ENCODE measurements at regions not wholly inside any gene's neighbourhood (a gene's known extent, or its start where the extent isn't known, plus 50 kb on each side); places are given as distances from the start of the nearest gene placed in this dataset.

DNA sequence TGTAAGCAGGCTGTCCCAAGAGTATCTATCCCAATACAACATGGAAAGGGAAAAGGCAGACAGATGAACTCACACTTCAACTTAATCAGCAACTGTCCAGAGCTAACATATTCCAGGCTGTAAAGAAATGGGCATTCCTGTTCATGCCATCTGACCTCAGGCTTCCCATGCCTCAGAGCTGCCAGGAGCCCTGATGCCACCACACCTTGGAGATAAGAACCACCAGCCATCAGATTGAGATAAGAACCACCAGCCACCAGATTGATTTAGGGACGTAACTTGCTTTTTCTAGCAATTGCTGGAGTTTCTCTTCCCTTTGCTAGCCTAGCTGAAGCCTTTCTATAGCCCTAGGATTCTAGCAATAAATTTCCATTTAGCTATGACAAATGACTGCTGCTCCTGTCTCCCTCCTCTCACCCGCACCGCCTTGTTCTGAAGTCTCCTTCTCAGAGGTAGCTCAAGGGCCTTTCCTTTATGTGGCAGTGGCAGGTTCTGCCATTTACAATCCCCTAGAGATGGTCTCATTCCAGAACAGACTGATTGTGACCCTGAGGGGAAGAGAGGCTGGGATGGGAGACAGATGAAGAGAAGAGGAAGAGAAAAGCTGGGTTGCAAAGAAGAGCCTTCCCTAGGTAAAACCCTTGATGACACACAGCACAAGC is 88.0 kb upstream of the CTTNBP2NL start:
- Histone ChIP-seq H3K9me3 (no peaks in the 10 kb centered on the region), H3K27me3 (no peaks in the 10 kb centered on the region), H3K4me1 (no peaks in the 10 kb centered on the region), H3K9ac (ENCODE audit: low read depth in 2 of 2, low read length in 2 of 2) (no peak overlapping the region), H3K27ac (no peak overlapping the region), H3K4me3 (no peak overlapping the region), H3K36me3 (no peaks in the 10 kb centered on the region)
- no peak for DNase-seq
- TF ChIP-seq, protein P1, sequence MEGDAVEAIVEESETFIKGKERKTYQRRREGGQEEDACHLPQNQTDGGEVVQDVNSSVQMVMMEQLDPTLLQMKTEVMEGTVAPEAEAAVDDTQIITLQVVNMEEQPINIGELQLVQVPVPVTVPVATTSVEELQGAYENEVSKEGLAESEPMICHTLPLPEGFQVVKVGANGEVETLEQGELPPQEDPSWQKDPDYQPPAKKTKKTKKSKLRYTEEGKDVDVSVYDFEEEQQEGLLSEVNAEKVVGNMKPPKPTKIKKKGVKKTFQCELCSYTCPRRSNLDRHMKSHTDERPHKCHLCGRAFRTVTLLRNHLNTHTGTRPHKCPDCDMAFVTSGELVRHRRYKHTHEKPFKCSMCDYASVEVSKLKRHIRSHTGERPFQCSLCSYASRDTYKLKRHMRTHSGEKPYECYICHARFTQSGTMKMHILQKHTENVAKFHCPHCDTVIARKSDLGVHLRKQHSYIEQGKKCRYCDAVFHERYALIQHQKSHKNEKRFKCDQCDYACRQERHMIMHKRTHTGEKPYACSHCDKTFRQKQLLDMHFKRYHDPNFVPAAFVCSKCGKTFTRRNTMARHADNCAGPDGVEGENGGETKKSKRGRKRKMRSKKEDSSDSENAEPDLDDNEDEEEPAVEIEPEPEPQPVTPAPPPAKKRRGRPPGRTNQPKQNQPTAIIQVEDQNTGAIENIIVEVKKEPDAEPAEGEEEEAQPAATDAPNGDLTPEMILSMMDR (IDR thresholded peaks at IDR 0.05), result no peak
- intact Hi-C loops (cut with DNase I), result no loop called here

DNA sequence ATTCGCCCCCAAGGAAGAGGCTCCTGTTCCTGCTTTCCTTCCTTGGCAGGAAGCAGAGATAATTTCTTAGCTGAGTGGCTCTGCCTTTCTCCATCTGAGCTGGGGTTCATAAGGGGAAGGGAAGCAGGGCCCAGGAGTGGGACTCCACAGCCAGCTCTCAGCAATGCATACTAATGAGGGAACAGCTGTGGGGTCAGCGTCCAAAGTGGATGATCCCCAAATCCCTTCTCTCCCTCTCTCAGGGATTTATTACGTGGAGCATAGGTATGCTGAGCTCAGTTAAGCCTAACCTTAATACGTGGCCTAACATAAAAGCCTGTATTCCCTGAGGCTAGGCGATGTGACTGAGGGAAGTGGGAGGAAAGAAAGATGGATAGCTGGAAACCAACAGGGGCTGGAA is 87.3 kb upstream of the CTTNBP2NL start:
- H3K27ac ChIP-seq, result no peak overlapping the region
- no peak overlapping the region for H3K9ac ChIP-seq (ENCODE audit: low read depth in 2 of 2, low read length in 2 of 2)
- intact Hi-C loops (cut with DNase I), result no loop called here
- H3K36me3 ChIP-seq, result no peaks in the 10 kb centered on the region
- H3K4me3 ChIP-seq, result no peak overlapping the region
- TF ChIP-seq, protein P1 (IDR thresholded peaks at IDR 0.05), result no peak
- no peaks in the 10 kb centered on the region for H3K4me1 ChIP-seq
- no peaks in the 10 kb centered on the region for H3K9me3 ChIP-seq
- no peaks in the 10 kb centered on the region for H3K27me3 ChIP-seq
- DNase-seq, result no peak

DNA sequence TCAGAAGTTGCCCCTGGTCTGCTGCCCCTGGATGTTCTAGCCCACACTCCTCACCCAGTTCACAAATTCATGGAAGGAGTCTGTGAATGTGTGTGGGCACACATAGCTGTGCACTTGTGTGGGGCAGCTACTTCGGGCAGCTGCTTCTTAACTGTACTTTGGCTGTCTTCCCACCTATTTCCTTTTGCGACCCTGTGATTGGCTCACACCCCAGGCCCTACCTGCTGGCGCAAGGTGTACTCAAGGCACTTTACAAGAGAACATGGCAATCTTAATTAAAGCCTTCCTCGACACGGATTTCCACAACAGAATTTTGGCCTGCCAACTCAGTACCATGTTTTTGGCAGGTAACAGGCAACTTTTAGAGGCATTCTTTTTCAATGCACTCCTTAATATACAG is 86.5 kb upstream of the CTTNBP2NL start:
- Histone ChIP-seq H3K27me3 (no peaks in the 10 kb centered on the region), H3K36me3 (no peaks in the 10 kb centered on the region), H3K27ac (no peak overlapping the region), H3K9ac (ENCODE audit: low read depth in 2 of 2, low read length in 2 of 2) (no peak overlapping the region), H3K9me3 (no peaks in the 10 kb centered on the region), H3K4me1 (no peaks in the 10 kb centered on the region), H3K4me3 (no peak overlapping the region)
- TF ChIP-seq, protein P1 (IDR thresholded peaks at IDR 0.05), result no peak
- intact Hi-C loops (cut with DNase I), result no loop called here
- DNase-seq, result no peak

DNA sequence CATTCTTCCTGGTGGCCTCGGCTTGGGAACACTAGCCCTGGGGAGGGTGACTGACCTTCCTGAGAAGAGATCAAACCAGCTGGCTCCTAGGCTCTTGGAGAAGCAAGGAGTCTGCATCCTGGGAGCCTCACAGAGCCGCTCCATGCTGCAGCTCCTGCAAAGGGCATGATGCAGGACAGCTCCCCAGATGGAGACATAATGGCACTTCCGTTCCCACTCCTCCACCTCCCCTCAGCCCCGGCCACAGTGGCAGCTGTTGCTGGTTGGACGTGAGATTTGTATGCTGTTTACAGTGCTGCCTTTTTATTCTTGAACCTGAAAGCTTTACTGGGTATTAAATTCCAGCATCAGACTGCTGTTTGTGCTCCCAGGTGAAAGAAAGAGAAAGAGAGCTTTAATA is 83.7 kb upstream of the CTTNBP2NL start:
- no peak overlapping the region for H3K4me3 ChIP-seq
- no peak overlapping the region for H3K27ac ChIP-seq
- intact Hi-C loops (cut with DNase I), result no loop called here
- H3K36me3 ChIP-seq, result no peaks in the 10 kb centered on the region
- no peaks in the 10 kb centered on the region for H3K4me1 ChIP-seq
- no peak overlapping the region for H3K9ac ChIP-seq (ENCODE audit: low read depth in 2 of 2, low read length in 2 of 2)
- H3K9me3 ChIP-seq, result no peaks in the 10 kb centered on the region
- TF ChIP-seq, protein P1 (IDR thresholded peaks at IDR 0.05), result no peak
- H3K27me3 ChIP-seq, result no peaks in the 10 kb centered on the region
- no peak for DNase-seq

DNA sequence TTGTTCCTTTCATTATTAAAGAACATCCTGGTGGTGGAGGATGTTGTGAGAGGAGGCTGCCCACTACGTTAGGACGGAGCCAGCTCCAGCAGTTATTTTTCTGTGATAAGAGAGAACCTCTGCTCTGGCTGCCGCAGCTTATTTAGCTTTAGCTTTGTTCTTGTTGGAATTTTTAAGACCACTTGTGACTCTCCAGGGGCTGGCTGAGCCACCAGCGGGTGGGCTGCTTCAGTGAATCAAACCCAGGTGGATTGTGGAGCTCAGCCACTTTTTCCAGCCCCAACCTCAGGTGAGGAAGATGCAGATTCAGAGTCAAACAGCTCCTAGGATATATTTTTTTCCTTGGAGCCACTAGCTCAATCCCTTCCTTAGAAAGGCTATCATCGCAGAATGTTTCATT is 83.1 kb upstream of the CTTNBP2NL start:
- Histone ChIP-seq H3K36me3 (no peaks in the 10 kb centered on the region), H3K27me3 (no peaks in the 10 kb centered on the region), H3K4me1 (no peaks in the 10 kb centered on the region), H3K4me3 (no peak overlapping the region), H3K9ac (ENCODE audit: low read depth in 2 of 2, low read length in 2 of 2) (no peak overlapping the region), H3K9me3 (no peaks in the 10 kb centered on the region), H3K27ac (no peak overlapping the region)
- TF ChIP-seq, protein P1 (IDR thresholded peaks at IDR 0.05), result no peak
- no peak for DNase-seq
- intact Hi-C loops (cut with DNase I), result no loop called here
